Ureter (tissue), 1 donor: ENCODE measurements at regions not wholly inside any gene's neighbourhood (a gene's known extent, or its start where the extent isn't known, plus 50 kb on each side); places are given as distances from the start of the nearest gene placed in this dataset.
"Not testable (repeated sequence)": the region's sequence is repeated elsewhere in the genome, so short reads cannot be mapped to it uniquely, and the experiment has no call there.

ENCODE experiments used
- DNase-seq: peaks from one replicate; pipeline ENCODE4 v3.0.0-alpha.2; 2020; ENCODE audit warnings: low spot score
- donor health status: DM: yes; HTN: yes; CAD: no.

GRCh38 chr1:148432318-148432717 lies 50.8 kb downstream of the PPIAL4G start:
- DNase-seq, result not testable (repeated sequence)

- not testable (repeated sequence) for DNase-seq
Measured at GRCh38 chr1:148429856-148430255, 53.2 kb downstream of the PPIAL4G start.

- not testable (repeated sequence) for DNase-seq
Measured at GRCh38 chr1:148426940-148427611, 56.0 kb downstream of the PPIAL4G start.

- DNase-seq, result not testable (repeated sequence)
Measured at GRCh38 chr1:148426385-148426784, 56.7 kb downstream of the PPIAL4G start.

- not testable (repeated sequence) for DNase-seq
Measured at GRCh38 chr1:148424143-148425003, 58.7 kb downstream of the PPIAL4G start.

GRCh38 chr1:148422921-148423320 lies 60.2 kb downstream of the PPIAL4G start:
- DNase-seq, result not testable (repeated sequence)

GRCh38 chr1:148417241-148417640 lies 65.9 kb downstream of the PPIAL4G start:
- DNase-seq, result not testable (repeated sequence)

GRCh38 chr1:148413385-148413784 lies 69.7 kb downstream of the PPIAL4G start:
- not testable (repeated sequence) for DNase-seq

GRCh38 chr1:148404786-148405568 lies 78.1 kb downstream of the PPIAL4G start:
- not testable (repeated sequence) for DNase-seq

- not testable (repeated sequence) for DNase-seq
Measured at GRCh38 chr1:148403925-148404324, 79.2 kb downstream of the PPIAL4G start.

GRCh38 chr1:148403085-148403456 lies 80.0 kb downstream of the PPIAL4G start:
- DNase-seq, result not testable (repeated sequence)

GRCh38 chr1:148402152-148403084 lies 80.7 kb downstream of the PPIAL4G start:
- peak; percentile 74 for DNase-seq

- not testable (repeated sequence) for DNase-seq
Measured at GRCh38 chr1:148397516-148397915, 85.6 kb downstream of the PPIAL4G start.

- DNase-seq, result not testable (repeated sequence)
Measured at GRCh38 chr1:148392505-148392904, 90.6 kb downstream of the PPIAL4G start.

GRCh38 chr1:148391323-148391722 lies 91.8 kb downstream of the PPIAL4G start:
- DNase-seq, result not testable (repeated sequence)

GRCh38 chr1:148389027-148389339 lies 94.1 kb downstream of the PPIAL4G start:
- DNase-seq, result no peak

GRCh38 chr1:148388260-148389026 lies 94.7 kb downstream of the PPIAL4G start:
- peak; percentile 94 for DNase-seq

- not testable (repeated sequence) for DNase-seq
Measured at GRCh38 chr1:148387949-148388259, 95.2 kb downstream of the PPIAL4G start.

GRCh38 chr1:148387122-148387948 lies 95.8 kb downstream of the PPIAL4G start:
- not testable (repeated sequence) for DNase-seq

- DNase-seq, result no peak
Measured at GRCh38 chr1:148386617-148387016, 96.5 kb downstream of the PPIAL4G start.
